ENCODE measurements at regions not wholly inside any gene's neighbourhood (a gene's known extent, or its start where the extent isn't known, plus 50 kb on each side); places are given as distances from the start of the nearest gene placed in this dataset.

DNA sequence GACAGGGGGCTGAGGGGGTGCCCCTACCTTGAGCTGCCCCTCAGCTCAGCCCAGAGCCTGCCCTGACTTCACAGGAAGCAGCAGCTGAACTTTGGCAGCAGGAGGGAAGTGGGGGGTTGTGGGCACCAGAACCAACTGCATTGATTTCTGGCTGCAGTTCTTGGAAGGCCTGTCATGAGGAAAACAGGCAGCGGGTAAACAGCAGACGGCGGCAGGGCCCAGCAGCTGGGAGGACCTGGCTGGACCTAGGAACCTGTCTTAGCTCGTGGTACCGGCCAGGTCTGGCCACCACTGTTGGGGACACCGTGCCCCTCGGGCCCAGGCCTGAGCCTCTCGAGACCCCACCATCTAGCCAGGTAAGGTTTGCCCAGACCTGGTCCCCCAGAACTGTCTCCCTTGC is 154.2 kb upstream of the MYL2 start:
- Mint-ChIP-seq H3K9me3 (no peaks in the 10 kb centered on the region), H3K4me3 (no peak overlapping the region), H3K27ac (no peak overlapping the region), H3K27me3 (ENCODE audit: insufficient read depth) (peaks cover 20% of the 10 kb centered on the region), H3K36me3 (ENCODE audit: low read depth) (no peaks in the 10 kb centered on the region), H3K4me1 (ENCODE audit: low read depth) (no peaks in the 10 kb centered on the region)
- TF ChIP-seq CTCF (IDR thresholded peaks at IDR 0.05) = no peak
- DNase-seq = no peak

- Mint-ChIP-seq H3K36me3 (ENCODE audit: low read depth) (no peaks in the 10 kb centered on the region), H3K9me3 (no peaks in the 10 kb centered on the region), H3K27ac (no peak overlapping the region), H3K4me1 (ENCODE audit: low read depth) (no peaks in the 10 kb centered on the region), H3K4me3 (no peak overlapping the region), H3K27me3 (ENCODE audit: insufficient read depth) (peaks cover 14% of the 10 kb centered on the region; the same call in 1 of the 2 replicates)
- no peak for TF ChIP-seq CTCF (IDR thresholded peaks at IDR 0.05)
- no peak for DNase-seq
These were observed 153.0 kb upstream of the MYL2 start for GRCh38 chr12:111073370-111073769.

DNA sequence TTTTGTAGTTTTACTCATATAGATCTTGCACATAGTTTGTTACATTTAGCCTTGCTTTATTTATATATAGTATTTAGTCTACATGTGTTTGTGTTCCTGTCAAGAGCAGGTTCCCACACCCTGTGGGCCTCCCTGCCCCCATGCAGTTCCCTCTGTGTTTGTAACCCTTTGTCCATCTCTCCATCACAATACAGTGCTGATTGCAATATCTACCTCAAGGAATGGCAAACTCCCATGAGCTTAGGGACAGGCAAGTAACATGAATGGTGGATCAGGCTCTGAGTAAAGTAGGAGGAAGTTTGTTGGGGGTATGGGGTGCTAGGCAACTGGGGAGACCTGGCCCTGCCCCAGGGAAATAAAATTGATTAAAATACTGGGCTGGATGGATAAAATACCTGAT is 151.9 kb upstream of the MYL2 start:
- Mint-ChIP-seq H3K9me3 (no peaks in the 10 kb centered on the region), H3K27me3 (ENCODE audit: insufficient read depth) (peaks cover 10% of the 10 kb centered on the region; the same call in 1 of the 2 replicates), H3K4me1 (ENCODE audit: low read depth) (no peaks in the 10 kb centered on the region), H3K4me3 (no peak overlapping the region), H3K36me3 (ENCODE audit: low read depth) (no peaks in the 10 kb centered on the region), H3K27ac (no peak overlapping the region)
- no peak for TF ChIP-seq CTCF (IDR thresholded peaks at IDR 0.05)
- DNase-seq = no peak

GRCh38 chr12:111069886-111070285 is 149.5 kb upstream of the MYL2 start:
- H3K27me3 Mint-ChIP-seq (ENCODE audit: insufficient read depth) = peaks cover 6% of the 10 kb centered on the region; the same call in 1 of the 2 replicates
- TF ChIP-seq CTCF (IDR thresholded peaks at IDR 0.05) = no peak
- no peak overlapping the region for H3K4me3 Mint-ChIP-seq
- no peak for DNase-seq
- H3K36me3 Mint-ChIP-seq (ENCODE audit: low read depth) = no peaks in the 10 kb centered on the region
- no peaks in the 10 kb centered on the region for H3K4me1 Mint-ChIP-seq (ENCODE audit: low read depth)
- no peak overlapping the region for H3K27ac Mint-ChIP-seq
- H3K9me3 Mint-ChIP-seq = no peaks in the 10 kb centered on the region

- no peaks in the 10 kb centered on the region for H3K9me3 Mint-ChIP-seq
- TF ChIP-seq CTCF (IDR thresholded peaks at IDR 0.05) = no peak
- H3K4me3 Mint-ChIP-seq = no peak overlapping the region
- no peak overlapping the region for H3K27ac Mint-ChIP-seq
- H3K4me1 Mint-ChIP-seq (ENCODE audit: low read depth) = peaks cover 6% of the 10 kb centered on the region; the same call in 1 of the 2 replicates
- DNase-seq = no peak
- H3K27me3 Mint-ChIP-seq (ENCODE audit: insufficient read depth) = peaks cover 12% of the 10 kb centered on the region
- no peaks in the 10 kb centered on the region for H3K36me3 Mint-ChIP-seq (ENCODE audit: low read depth)
These were observed 147.9 kb upstream of the MYL2 start for GRCh38 chr12:111068290-111068689.

DNA sequence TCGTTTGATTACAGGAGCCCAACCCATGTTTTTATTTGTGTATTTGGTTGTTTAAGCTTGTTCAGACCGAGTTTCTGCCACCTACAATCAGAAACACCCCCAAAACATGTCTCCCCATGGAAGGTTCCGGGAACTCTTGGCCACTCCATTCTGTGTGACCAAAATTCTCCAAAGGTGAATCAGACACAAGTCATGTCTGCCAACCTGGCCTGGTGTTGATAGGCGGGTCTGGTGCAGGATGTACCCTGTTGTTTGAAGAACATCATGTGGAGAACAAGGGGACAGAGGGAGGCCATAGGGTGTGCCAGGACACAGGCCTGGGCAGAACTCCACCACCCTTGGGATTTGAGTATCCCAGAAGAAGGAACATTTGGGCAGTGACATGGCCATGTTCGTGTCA is 147.1 kb upstream of the MYL2 start:
- H3K27me3 Mint-ChIP-seq (ENCODE audit: insufficient read depth) = peaks cover 14% of the 10 kb centered on the region
- H3K36me3 Mint-ChIP-seq (ENCODE audit: low read depth) = no peaks in the 10 kb centered on the region
- no peak for DNase-seq
- no peak overlapping the region for H3K27ac Mint-ChIP-seq
- H3K4me1 Mint-ChIP-seq (ENCODE audit: low read depth) = peaks cover 6% of the 10 kb centered on the region; the same call in 1 of the 2 replicates
- H3K4me3 Mint-ChIP-seq = no peak overlapping the region
- no peak for TF ChIP-seq CTCF (IDR thresholded peaks at IDR 0.05)
- no peaks in the 10 kb centered on the region for H3K9me3 Mint-ChIP-seq
